ENCODE measurements at regions not wholly inside any gene's neighbourhood (a gene's known extent, or its start where the extent isn't known, plus 50 kb on each side); places are given as distances from the start of the nearest gene placed in this dataset.

DNA sequence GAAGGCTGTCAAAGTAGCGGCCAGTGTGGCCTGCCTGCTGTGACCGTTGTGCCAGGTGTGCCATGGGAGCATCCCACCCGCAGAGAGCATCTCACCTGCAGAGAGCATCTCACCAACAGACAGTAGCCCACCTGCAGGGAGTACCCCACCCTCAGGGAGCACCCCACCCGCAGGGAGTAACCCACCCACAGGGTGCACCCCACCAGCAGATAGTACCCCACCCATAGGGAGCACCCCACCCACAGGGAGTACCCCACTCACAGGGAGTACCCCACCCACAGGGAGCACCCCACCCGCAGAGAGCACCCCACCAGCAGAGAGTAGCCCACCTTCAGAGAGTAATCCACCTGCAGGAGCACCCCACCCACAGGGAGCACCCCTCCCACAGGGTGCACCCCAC is 476.5 kb downstream of the TCERG1L start:
- TF ChIP-seq TAF1 (IDR thresholded peaks at IDR 0.05; ENCODE audit: low read depth, low read length): no peak
- no peak for TF ChIP-seq POLR2A (IDR thresholded peaks at IDR 0.05; ENCODE audit: low read depth, low read length)
- no peak for TF ChIP-seq SPI1 (IDR thresholded peaks at IDR 0.05; ENCODE audit: low read depth, low read length)
- TF ChIP-seq PAX5 (IDR thresholded peaks at IDR 0.05; ENCODE audit: insufficient read depth, low read length, severe bottlenecking): no peak
- TF ChIP-seq POLR2AphosphoS5 (IDR thresholded peaks at IDR 0.05; ENCODE audit: low read depth, low read length): no peak
